Loucy (cell line): ENCODE measurements at regions not wholly inside any gene's neighbourhood (a gene's known extent, or its start where the extent isn't known, plus 50 kb on each side); places are given as distances from the start of the nearest gene placed in this dataset.

Experiments used
- H2AFZ ChIP-seq: fragments of 200-600 bp; sonication (generic); 2 replicates; pipeline ENCODE4 v1.6.0; 2016; ENCODE audit warnings: antibody characterized with exemption, mild to moderate bottlenecking, low read length, moderate library complexity
- H3F3A ChIP-seq: fragments of 200-600 bp; 2 replicates; pipeline ENCODE4 v1.6.0; 2016; ENCODE audit warnings: antibody characterized with exemption, low read depth, mild to moderate bottlenecking
- H3K27me3 ChIP-seq: fragments of 200-600 bp; sonication (generic); 2 replicates; pipeline ENCODE4 v1.6.1; 2014; ENCODE audit warnings: low read length, mild to moderate bottlenecking; ENCODE audit not compliant: insufficient read depth, poor library complexity, severe bottlenecking
- H3K36me3 ChIP-seq: fragments of 200-600 bp; sonication (generic); 2 replicates; pipeline ENCODE4 v1.6.1; 2016; ENCODE audit warnings: low read length; ENCODE audit not compliant: insufficient read depth
- H3K4me1 ChIP-seq: fragments of 200-600 bp; sonication (generic); 2 replicates; pipeline ENCODE4 v1.5.1; 2014; ENCODE audit warnings: low read length, mild to moderate bottlenecking; ENCODE audit not compliant: insufficient read depth, poor library complexity, severe bottlenecking
- H3K4me2 ChIP-seq: fragments of 200-600 bp; sonication (generic); 2 replicates; pipeline ENCODE4 v1.6.0; 2014; ENCODE audit warnings: antibody characterized with exemption, low read length, low read depth, mild to moderate bottlenecking; ENCODE audit not compliant: poor library complexity, severe bottlenecking
- H3K4me3 ChIP-seq: fragments of 200-600 bp; sonication (generic); 2 replicates; pipeline ENCODE4 v1.5.1; 2014; ENCODE audit warnings: low read length, mild to moderate bottlenecking, mixed read lengths; ENCODE audit not compliant: poor library complexity, severe bottlenecking
- H3K79me2 ChIP-seq: fragments of 200-600 bp; sonication (generic); 2 replicates; pipeline ENCODE4 v1.6.1; 2014; ENCODE audit warnings: low read length; ENCODE audit not compliant: insufficient read depth
- H3K9ac ChIP-seq: fragments of 200-600 bp; sonication (generic); 2 replicates; pipeline ENCODE4 v1.6.0; 2014; ENCODE audit warnings: mild to moderate bottlenecking, low read depth, low read length, moderate library complexity; ENCODE audit not compliant: poor library complexity, severe bottlenecking
- H3K9me2 ChIP-seq: fragments of 200-600 bp; sonication (generic); replicated peaks from 2 replicates; pipeline ENCODE4 v1.6.1; 2016; ENCODE audit warnings: low read depth, low read length, mixed read lengths
- H3K9me3 ChIP-seq: fragments of 200-600 bp; sonication (generic); 2 replicates; pipeline ENCODE4 v1.6.1; 2014; ENCODE audit warnings: mild to moderate bottlenecking, antibody characterized with exemption, low read length, low read depth; ENCODE audit not compliant: insufficient read depth
- H4K20me1 ChIP-seq: fragments of 200-600 bp; sonication (generic); 2 replicates; pipeline ENCODE4 v1.6.0; 2014; ENCODE audit warnings: antibody characterized with exemption, low read length, mild to moderate bottlenecking; ENCODE audit not compliant: insufficient read depth, poor library complexity, severe bottlenecking
- EZH2phosphoT487 ChIP-seq: fragments of 200-600 bp; IDR thresholded peaks from 2 replicates; pipeline ENCODE4 v1.6.1; 2018; ENCODE audit warnings: antibody characterized with exemption, mild to moderate bottlenecking, moderate library complexity, borderline replicate concordance
- TF ChIP-seq, protein P1 (sequence below): fragments of 200-600 bp; sonication (generic); conservative IDR thresholded peaks from 2 replicates; pipeline ENCODE4 v1.5.1; 2014; ENCODE audit warnings: mild to moderate bottlenecking, antibody characterized with exemption, low read length

DNA sequence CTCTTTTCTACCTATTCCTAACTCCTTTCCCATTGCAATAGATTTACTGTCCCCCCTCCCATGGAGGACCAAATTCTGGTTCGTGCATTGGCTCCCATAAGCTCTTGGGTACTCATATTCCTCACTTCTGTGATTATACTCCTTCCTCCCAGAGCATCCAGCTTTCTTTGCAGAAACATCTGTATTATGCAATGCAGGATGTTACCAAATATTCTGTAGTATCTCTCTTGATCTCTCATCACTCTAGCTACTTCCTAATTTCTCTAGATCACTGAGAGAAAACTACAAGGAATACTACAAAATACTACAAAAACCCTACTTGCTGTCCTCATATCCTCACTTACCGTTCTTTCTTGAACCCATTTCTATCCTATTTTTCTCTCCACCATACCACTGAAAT, 395.9 kb upstream of the HS3ST1 start:
- no peaks in the 10 kb centered on the region for H3K79me2 ChIP-seq
- no peaks in the 10 kb centered on the region for H3K36me3 ChIP-seq
- peaks cover 4% of the 10 kb centered on the region; the same call in 1 of the 2 replicates for H3K9me3 ChIP-seq
- no peaks in the 10 kb centered on the region for H3K9me2 ChIP-seq
- H3F3A ChIP-seq = no peaks in the 10 kb centered on the region
- no peaks in the 10 kb centered on the region for H3K4me1 ChIP-seq
- TF ChIP-seq, protein P1, sequence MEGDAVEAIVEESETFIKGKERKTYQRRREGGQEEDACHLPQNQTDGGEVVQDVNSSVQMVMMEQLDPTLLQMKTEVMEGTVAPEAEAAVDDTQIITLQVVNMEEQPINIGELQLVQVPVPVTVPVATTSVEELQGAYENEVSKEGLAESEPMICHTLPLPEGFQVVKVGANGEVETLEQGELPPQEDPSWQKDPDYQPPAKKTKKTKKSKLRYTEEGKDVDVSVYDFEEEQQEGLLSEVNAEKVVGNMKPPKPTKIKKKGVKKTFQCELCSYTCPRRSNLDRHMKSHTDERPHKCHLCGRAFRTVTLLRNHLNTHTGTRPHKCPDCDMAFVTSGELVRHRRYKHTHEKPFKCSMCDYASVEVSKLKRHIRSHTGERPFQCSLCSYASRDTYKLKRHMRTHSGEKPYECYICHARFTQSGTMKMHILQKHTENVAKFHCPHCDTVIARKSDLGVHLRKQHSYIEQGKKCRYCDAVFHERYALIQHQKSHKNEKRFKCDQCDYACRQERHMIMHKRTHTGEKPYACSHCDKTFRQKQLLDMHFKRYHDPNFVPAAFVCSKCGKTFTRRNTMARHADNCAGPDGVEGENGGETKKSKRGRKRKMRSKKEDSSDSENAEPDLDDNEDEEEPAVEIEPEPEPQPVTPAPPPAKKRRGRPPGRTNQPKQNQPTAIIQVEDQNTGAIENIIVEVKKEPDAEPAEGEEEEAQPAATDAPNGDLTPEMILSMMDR = no peak
- TF ChIP-seq EZH2phosphoT487 = no peak
- no peak overlapping the region for H2AFZ ChIP-seq
- H3K4me2 ChIP-seq = no peak overlapping the region
- no peaks in the 10 kb centered on the region for H4K20me1 ChIP-seq
- H3K27me3 ChIP-seq = no peaks in the 10 kb centered on the region
- no peak overlapping the region for H3K4me3 ChIP-seq
- no peak overlapping the region for H3K9ac ChIP-seq

DNA sequence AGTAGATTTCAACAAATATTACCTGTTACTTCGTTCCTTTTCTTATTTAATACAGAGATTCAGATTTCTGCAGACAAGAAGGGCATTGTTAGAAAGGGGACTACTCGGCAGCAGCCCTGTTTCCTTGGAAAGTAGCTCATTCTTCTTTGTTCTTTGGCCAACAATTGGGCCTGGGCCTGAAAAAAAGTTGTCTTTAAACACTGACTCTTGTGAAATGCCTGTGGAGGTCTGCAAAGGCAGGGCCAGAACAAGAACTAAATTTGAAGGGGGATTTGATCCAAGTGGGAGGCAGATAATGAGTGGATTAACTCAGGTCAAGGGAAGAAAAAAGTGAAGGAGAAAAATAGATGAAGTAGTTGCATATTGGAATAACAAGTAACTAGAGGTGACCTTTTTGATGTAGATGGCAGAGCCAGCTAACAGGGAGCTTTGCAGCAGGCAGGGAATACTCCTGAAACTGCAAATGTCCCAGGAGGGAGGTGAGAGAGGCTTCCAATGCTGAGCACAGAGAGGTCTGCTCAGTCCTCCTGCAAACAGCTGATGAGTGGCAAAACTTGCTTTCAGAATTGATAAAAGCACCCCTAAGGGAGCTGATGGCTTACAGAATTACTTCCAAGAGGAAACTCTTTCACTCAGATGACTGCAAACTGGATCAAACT, 393.2 kb upstream of the HS3ST1 start:
- H3K79me2 ChIP-seq = no peaks in the 10 kb centered on the region
- peaks cover 4% of the 10 kb centered on the region; the same call in 1 of the 2 replicates for H3K9me3 ChIP-seq
- H2AFZ ChIP-seq = no peak overlapping the region
- no peaks in the 10 kb centered on the region for H3K27me3 ChIP-seq
- no peaks in the 10 kb centered on the region for H3F3A ChIP-seq
- H3K36me3 ChIP-seq = no peaks in the 10 kb centered on the region
- H3K4me1 ChIP-seq = no peaks in the 10 kb centered on the region
- H3K9me2 ChIP-seq = no peaks in the 10 kb centered on the region
- TF ChIP-seq EZH2phosphoT487 = no peak
- TF ChIP-seq, protein P1 = no peak
- no peak overlapping the region for H3K4me2 ChIP-seq
- no peak overlapping the region for H3K4me3 ChIP-seq
- H3K9ac ChIP-seq = no peak overlapping the region
- H4K20me1 ChIP-seq = no peaks in the 10 kb centered on the region

DNA sequence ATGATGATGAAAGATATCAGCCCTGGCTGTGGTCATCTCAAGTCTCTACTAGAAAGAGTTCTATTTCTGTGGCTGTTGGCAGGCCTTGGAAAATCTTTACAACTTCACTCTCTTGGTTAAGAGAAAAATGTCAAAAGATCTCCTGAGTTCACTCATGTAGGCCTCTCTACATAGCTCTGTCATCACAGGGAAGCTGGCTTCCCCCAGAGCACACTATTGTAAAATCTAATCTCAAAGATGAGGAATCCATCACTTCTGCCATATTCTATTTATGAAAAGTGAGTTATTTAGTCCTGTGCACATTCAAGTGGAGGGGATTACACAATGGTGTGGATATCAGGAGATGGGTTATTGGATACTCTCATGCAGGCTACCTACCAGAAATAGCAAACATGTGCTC, 388.4 kb upstream of the HS3ST1 start:
- Histone ChIP-seq H3F3A (no peaks in the 10 kb centered on the region), H3K9me3 (no peaks in the 10 kb centered on the region), H3K9me2 (no peaks in the 10 kb centered on the region), H3K4me2 (no peak overlapping the region), H2AFZ (no peak overlapping the region), H3K9ac (no peak overlapping the region), H3K27me3 (no peaks in the 10 kb centered on the region), H3K36me3 (no peaks in the 10 kb centered on the region), H4K20me1 (no peaks in the 10 kb centered on the region), H3K4me1 (no peaks in the 10 kb centered on the region), H3K4me3 (no peak overlapping the region), H3K79me2 (no peaks in the 10 kb centered on the region)
- TF ChIP-seq, protein P1 = no peak
- TF ChIP-seq EZH2phosphoT487 = no peak
